Right atrium auricular region (tissue), 2 donors: ENCODE measurements at regions not wholly inside any gene's neighbourhood (a gene's known extent, or its start where the extent isn't known, plus 50 kb on each side); places are given as distances from the start of the nearest gene placed in this dataset.

ENCODE experiments used
- DNase-seq: peaks from one replicate; pipeline ENCODE4 v3.0.0-alpha.2; 2019; ENCODE audit warnings: low spot score
- H3K27ac ChIP-seq, 2 donors: fragments of 200-600 bp; sonication (generic); 1 replicate in 1 of 2; 2 replicates in 1 of 2; pipeline ENCODE4 v1.5.1; 2016 to 2019
- H3K27me3 ChIP-seq, 2 donors: fragments of 200-600 bp; sonication (generic); one replicate each; pipeline versions ENCODE4 v1.5.1 to v1.6.0; 2017 to 2019
- H3K36me3 ChIP-seq: fragments of 200-600 bp; sonication (generic); one replicate; pipeline ENCODE4 v1.5.1; 2016
- H3K4me1 ChIP-seq, 2 donors: fragments of 200-600 bp; sonication (generic); one replicate each; pipeline versions ENCODE4 v1.5.1 to v1.6.0; 2017 to 2019
- H3K4me3 ChIP-seq, 2 donors: fragments of 200-600 bp; sonication (generic); 1 replicate in 1 of 2; 2 replicates in 1 of 2; pipeline ENCODE4 v1.5.1; 2017 to 2019; ENCODE audit warnings: mild to moderate bottlenecking in 1 of 2, moderate library complexity in 1 of 2
- H3K9me3 ChIP-seq, 2 donors: fragments of 200-600 bp; sonication (generic); one replicate each; pipeline ENCODE4 v1.5.1; 2019
- CTCF ChIP-seq, 2 donors: fragments of 200-600 bp; sonication (generic); IDR thresholded peaks; one replicate each; pipeline ENCODE4 v1.5.1; 2019; ENCODE audit warnings: antibody characterized with exemption in 2 of 2

- Histone ChIP-seq H3K27me3 (no peaks in the 10 kb centered on the region), H3K4me1 (peaks cover 0 to 30% of the 10 kb centered on the region in 2 donors), H3K36me3 (no peaks in the 10 kb centered on the region), H3K27ac (no peak overlapping the region), H3K9me3 (no peaks in the 10 kb centered on the region), H3K4me3 (no peak overlapping the region)
- TF ChIP-seq CTCF (IDR thresholded peaks at IDR 0.05) = no peak
- no peak for DNase-seq
Measured at GRCh38 chr9:38306899-38307298, 85.6 kb upstream of the ALDH1B1 start.

- H3K4me3 ChIP-seq = no peak overlapping the region
- peaks cover 0 to 18% of the 10 kb centered on the region in 2 donors for H3K4me1 ChIP-seq
- H3K36me3 ChIP-seq = no peaks in the 10 kb centered on the region
- H3K9me3 ChIP-seq = no peaks in the 10 kb centered on the region
- TF ChIP-seq CTCF (IDR thresholded peaks at IDR 0.05) = no peak
- no peak overlapping the region for H3K27ac ChIP-seq
- DNase-seq = no peak
- H3K27me3 ChIP-seq = no peaks in the 10 kb centered on the region
Measured at GRCh38 chr9:38305582-38305981, 86.9 kb upstream of the ALDH1B1 start.

- DNase-seq = no peak
- no peaks in the 10 kb centered on the region for H3K9me3 ChIP-seq
- no peaks in the 10 kb centered on the region for H3K36me3 ChIP-seq
- TF ChIP-seq CTCF (IDR thresholded peaks at IDR 0.05) = no peak
- no peak overlapping the region for H3K27ac ChIP-seq
- no peaks in the 10 kb centered on the region for H3K4me1 ChIP-seq
- no peaks in the 10 kb centered on the region for H3K27me3 ChIP-seq
- no peak overlapping the region for H3K4me3 ChIP-seq
Measured at GRCh38 chr9:38301376-38302106, 91.0 kb upstream of the ALDH1B1 start.

- Histone ChIP-seq H3K27ac (no peak overlapping the region), H3K9me3 (no peaks in the 10 kb centered on the region), H3K27me3 (no peaks in the 10 kb centered on the region), H3K4me3 (no peak overlapping the region), H3K4me1 (peaks cover 0 to 3% of the 10 kb centered on the region in 2 donors), H3K36me3 (no peaks in the 10 kb centered on the region)
- TF ChIP-seq CTCF (IDR thresholded peaks at IDR 0.05) = no peak
- no peak for DNase-seq
Measured at GRCh38 chr9:38299856-38300255, 92.6 kb upstream of the ALDH1B1 start.

GRCh38 chr9:38298904-38299303 is 93.6 kb upstream of the ALDH1B1 start:
- no peak overlapping the region for H3K4me3 ChIP-seq
- no peak for TF ChIP-seq CTCF (IDR thresholded peaks at IDR 0.05)
- H3K36me3 ChIP-seq = no peaks in the 10 kb centered on the region
- H3K27me3 ChIP-seq = no peaks in the 10 kb centered on the region
- peak; percentile 50 for DNase-seq
- H3K27ac ChIP-seq = no peak overlapping the region
- H3K4me1 ChIP-seq = peaks cover 0 to 12% of the 10 kb centered on the region in 2 donors
- H3K9me3 ChIP-seq = no peaks in the 10 kb centered on the region

- Histone ChIP-seq H3K27me3 (no peaks in the 10 kb centered on the region), H3K9me3 (no peaks in the 10 kb centered on the region), H3K27ac (no peak overlapping the region), H3K4me3 (no peak overlapping the region), H3K36me3 (no peaks in the 10 kb centered on the region), H3K4me1 (peaks cover 0 to 13% of the 10 kb centered on the region in 2 donors)
- DNase-seq = peak; percentile 28
- TF ChIP-seq CTCF (IDR thresholded peaks at IDR 0.05) = no peak
Measured at GRCh38 chr9:38298503-38298902, 94.0 kb upstream of the ALDH1B1 start.
